HG03139 (cell line): ENCODE measurements at regions not wholly inside any gene's neighbourhood (a gene's known extent, or its start where the extent isn't known, plus 50 kb on each side); places are given as distances from the start of the nearest gene placed in this dataset.

ENCODE experiments used
- ATAC-seq: cut with Tn5 transposase; IDR thresholded peaks from one replicate; pipeline ENCODE4 v1.9.1; 2021; ENCODE audit not compliant: unreplicated experiment

GRCh38 chr16:65445313-65446260 lies 323.7 kb upstream of the CDH11 start:
- no peak for ATAC-seq

- ATAC-seq: no peak
These were observed 319.6 kb upstream of the CDH11 start for GRCh38 chr16:65441501-65441900.

GRCh38 chr16:65429504-65430181 lies 307.8 kb upstream of the CDH11 start:
- ATAC-seq: no peak

- ATAC-seq: no peak
These were observed 304.6 kb upstream of the CDH11 start for GRCh38 chr16:65426484-65426883.

GRCh38 chr16:65422934-65423333 lies 301.1 kb upstream of the CDH11 start:
- no peak for ATAC-seq

- no peak for ATAC-seq
These were observed 299.7 kb upstream of the CDH11 start for GRCh38 chr16:65421596-65421995.

- no peak for ATAC-seq
These were observed 296.6 kb upstream of the CDH11 start for GRCh38 chr16:65418435-65418834.

- no peak for ATAC-seq
These were observed 293.6 kb upstream of the CDH11 start for GRCh38 chr16:65415460-65415859.

GRCh38 chr16:65414284-65414984 lies 292.6 kb upstream of the CDH11 start:
- no peak for ATAC-seq

- ATAC-seq: no peak
These were observed 292.0 kb upstream of the CDH11 start for GRCh38 chr16:65413861-65414260.

GRCh38 chr16:65410801-65411200 lies 288.9 kb upstream of the CDH11 start:
- ATAC-seq: no peak

GRCh38 chr16:65409510-65409909 lies 287.6 kb upstream of the CDH11 start:
- ATAC-seq: no peak

- ATAC-seq: no peak
These were observed 285.1 kb upstream of the CDH11 start for GRCh38 chr16:65406933-65407332.

- ATAC-seq: no peak
These were observed 284.3 kb upstream of the CDH11 start for GRCh38 chr16:65406116-65406515.

GRCh38 chr16:65394281-65394680 lies 272.4 kb upstream of the CDH11 start:
- no peak for ATAC-seq

- no peak for ATAC-seq
These were observed 271.1 kb upstream of the CDH11 start for GRCh38 chr16:65392806-65393565.

GRCh38 chr16:65388592-65388991 lies 266.7 kb upstream of the CDH11 start:
- ATAC-seq: no peak

- no peak for ATAC-seq
These were observed 264.8 kb upstream of the CDH11 start for GRCh38 chr16:65386672-65387071.

- no peak for ATAC-seq
These were observed 262.6 kb upstream of the CDH11 start for GRCh38 chr16:65384441-65384840.

GRCh38 chr16:65377195-65377594 lies 255.3 kb upstream of the CDH11 start:
- ATAC-seq: no peak

GRCh38 chr16:65376601-65377000 lies 254.7 kb upstream of the CDH11 start:
- no peak for ATAC-seq
